ENCODE measurements at regions not wholly inside any gene's neighbourhood (a gene's known extent, or its start where the extent isn't known, plus 50 kb on each side); places are given as distances from the start of the nearest gene placed in this dataset.
"Not testable (repeated sequence)": the region's sequence is repeated elsewhere in the genome, so short reads cannot be mapped to it uniquely, and the experiment has no call there.

DNA sequence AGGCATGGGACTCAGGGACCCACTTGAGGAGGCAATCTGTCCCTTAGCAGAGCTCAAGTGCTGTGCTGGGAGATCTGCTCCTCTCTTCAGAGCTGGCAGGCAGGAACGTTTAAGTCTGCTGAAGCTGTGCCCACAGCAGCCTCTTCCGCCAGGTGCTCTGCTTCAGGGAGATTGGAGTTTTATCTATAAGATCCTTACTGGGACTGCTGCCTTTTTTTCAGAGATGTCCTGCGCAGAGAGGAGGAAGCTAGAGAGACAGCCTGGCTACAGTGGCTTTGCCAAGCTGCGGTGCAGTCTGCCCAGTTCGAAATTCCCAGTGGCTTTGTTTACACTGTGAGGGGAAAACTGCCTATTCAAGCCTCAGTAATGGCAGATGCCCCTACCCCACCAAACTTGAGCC is 329.8 kb downstream of the BMPER start:
- H3K4me3 ChIP-seq (ENCODE audit: low read length in 2 of 2); H3K9ac ChIP-seq (ENCODE audit: low read length in 2 of 2); H3K27ac ChIP-seq (ENCODE audit: low read length); H3K9me3 ChIP-seq (ENCODE audit: control insufficient read depth in 2 of 2, low read length in 2 of 2); H3K4me1 ChIP-seq (ENCODE audit: control insufficient read depth, insufficient read depth, low read length); H3K27me3 ChIP-seq (ENCODE audit: control insufficient read depth in 1 of 2, insufficient read depth in 2 of 2, low read length in 2 of 2); H3K36me3 ChIP-seq (ENCODE audit: control insufficient read depth in 2 of 2, insufficient read depth in 2 of 2, low read length in 2 of 2): not testable (repeated sequence)

GRCh38 chr7:34236057-34236456 is 330.7 kb downstream of the BMPER start:
- no peaks in the 10 kb centered on the region for H3K9me3 ChIP-seq (ENCODE audit: control insufficient read depth in 2 of 2, low read length in 2 of 2)
- no peak overlapping the region for H3K4me3 ChIP-seq (ENCODE audit: low read length in 2 of 2)
- no peaks in the 10 kb centered on the region for H3K36me3 ChIP-seq (ENCODE audit: control insufficient read depth in 2 of 2, insufficient read depth in 2 of 2, low read length in 2 of 2)
- H3K9ac ChIP-seq (ENCODE audit: low read length in 2 of 2): no peak overlapping the region
- no peak overlapping the region for H3K27ac ChIP-seq (ENCODE audit: low read length)
- no peaks in the 10 kb centered on the region for H3K27me3 ChIP-seq (ENCODE audit: control insufficient read depth in 1 of 2, insufficient read depth in 2 of 2, low read length in 2 of 2)
- no peaks in the 10 kb centered on the region for H3K4me1 ChIP-seq (ENCODE audit: control insufficient read depth, insufficient read depth, low read length)

DNA sequence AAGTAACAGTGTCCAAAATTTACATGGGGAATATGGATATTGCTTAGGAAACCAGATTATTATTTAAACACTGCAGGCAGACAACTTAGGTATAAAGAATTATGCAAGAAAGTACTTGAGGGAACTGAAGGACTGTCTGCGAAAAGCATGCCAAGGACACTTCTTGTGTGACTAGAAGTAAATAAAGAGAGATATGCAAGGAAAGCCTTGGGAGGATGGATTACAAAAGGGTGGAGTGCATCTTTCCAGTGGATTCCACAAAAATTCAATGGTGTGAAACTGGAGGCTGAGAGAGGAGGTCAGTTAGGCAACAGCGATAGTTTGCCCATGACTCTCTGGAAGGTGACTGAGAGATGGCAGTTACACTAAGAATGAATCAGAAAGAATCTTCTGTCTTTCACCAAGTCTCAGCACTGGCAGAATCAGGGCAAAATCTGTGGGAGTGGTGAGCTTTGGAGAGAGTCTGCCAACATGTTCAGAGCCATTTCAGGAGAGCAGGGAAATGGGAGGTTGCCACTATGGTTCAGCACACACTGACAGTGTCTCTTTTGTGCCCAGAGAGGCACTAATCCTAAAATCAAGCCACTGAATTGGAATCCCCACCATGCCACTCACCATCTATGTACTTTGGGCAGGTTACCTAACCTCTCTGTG is 331.6 kb downstream of the BMPER start:
- H3K27ac ChIP-seq (ENCODE audit: low read length): no peak overlapping the region
- H3K36me3 ChIP-seq (ENCODE audit: control insufficient read depth in 2 of 2, insufficient read depth in 2 of 2, low read length in 2 of 2): no peaks in the 10 kb centered on the region
- H3K4me1 ChIP-seq (ENCODE audit: control insufficient read depth, insufficient read depth, low read length): no peaks in the 10 kb centered on the region
- H3K9me3 ChIP-seq (ENCODE audit: control insufficient read depth in 2 of 2, low read length in 2 of 2): no peaks in the 10 kb centered on the region
- no peak overlapping the region for H3K9ac ChIP-seq (ENCODE audit: low read length in 2 of 2)
- H3K4me3 ChIP-seq (ENCODE audit: low read length in 2 of 2): no peak overlapping the region
- H3K27me3 ChIP-seq (ENCODE audit: control insufficient read depth in 1 of 2, insufficient read depth in 2 of 2, low read length in 2 of 2): no peaks in the 10 kb centered on the region

DNA sequence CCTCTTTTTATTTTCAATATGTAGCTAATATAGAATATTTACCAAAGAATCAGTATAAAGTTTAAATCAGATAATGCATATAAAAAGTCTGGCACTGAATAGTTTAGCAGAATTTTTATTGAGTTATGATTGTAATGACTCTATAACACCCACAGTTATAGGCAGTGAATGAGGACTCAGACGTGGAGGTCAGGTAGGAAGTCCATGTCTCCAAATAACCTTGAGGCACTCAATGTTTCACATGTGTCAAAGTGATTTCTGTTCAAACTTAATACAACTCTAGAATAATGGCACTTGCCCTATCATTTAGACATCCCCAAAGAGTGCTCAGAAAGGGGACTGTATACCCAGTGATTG is 332.1 kb downstream of the BMPER start:
- Histone ChIP-seq H3K9ac (ENCODE audit: low read length in 2 of 2) (no peak overlapping the region), H3K36me3 (ENCODE audit: control insufficient read depth in 2 of 2, insufficient read depth in 2 of 2, low read length in 2 of 2) (no peaks in the 10 kb centered on the region), H3K27ac (ENCODE audit: low read length) (no peak overlapping the region), H3K9me3 (ENCODE audit: control insufficient read depth in 2 of 2, low read length in 2 of 2) (no peaks in the 10 kb centered on the region), H3K4me1 (ENCODE audit: control insufficient read depth, insufficient read depth, low read length) (no peaks in the 10 kb centered on the region), H3K27me3 (ENCODE audit: control insufficient read depth in 1 of 2, insufficient read depth in 2 of 2, low read length in 2 of 2) (no peaks in the 10 kb centered on the region), H3K4me3 (ENCODE audit: low read length in 2 of 2) (no peak overlapping the region)

- H3K4me3 ChIP-seq (ENCODE audit: low read length in 2 of 2): no peak overlapping the region
- H3K9me3 ChIP-seq (ENCODE audit: control insufficient read depth in 2 of 2, low read length in 2 of 2): no peaks in the 10 kb centered on the region
- H3K9ac ChIP-seq (ENCODE audit: low read length in 2 of 2): no peak overlapping the region
- no peaks in the 10 kb centered on the region for H3K27me3 ChIP-seq (ENCODE audit: control insufficient read depth in 1 of 2, insufficient read depth in 2 of 2, low read length in 2 of 2)
- no peaks in the 10 kb centered on the region for H3K36me3 ChIP-seq (ENCODE audit: control insufficient read depth in 2 of 2, insufficient read depth in 2 of 2, low read length in 2 of 2)
- no peak overlapping the region for H3K27ac ChIP-seq (ENCODE audit: low read length)
- no peaks in the 10 kb centered on the region for H3K4me1 ChIP-seq (ENCODE audit: control insufficient read depth, insufficient read depth, low read length)
Observed at GRCh38 chr7:34240417-34240816, 335.1 kb downstream of the BMPER start.

DNA sequence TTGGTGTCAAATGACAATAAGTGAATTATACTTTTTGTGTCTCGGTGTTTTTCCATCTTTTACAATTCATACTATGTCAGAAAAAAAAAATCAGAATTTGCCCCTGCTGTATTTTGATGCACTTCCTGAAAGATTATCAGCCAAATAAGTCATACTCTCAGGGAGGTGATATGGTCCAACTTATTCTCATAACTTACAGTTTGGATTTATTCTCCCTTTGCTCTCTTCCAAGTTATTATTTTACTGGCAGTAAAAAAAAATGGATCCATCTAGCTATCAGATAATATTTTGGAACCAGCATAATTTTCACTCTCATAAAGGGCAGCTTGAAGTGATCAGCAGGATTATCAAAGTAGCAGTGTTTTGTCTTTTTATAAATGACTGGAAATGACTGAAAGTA is 337.1 kb downstream of the BMPER start:
- H3K36me3 ChIP-seq (ENCODE audit: control insufficient read depth in 2 of 2, insufficient read depth in 2 of 2, low read length in 2 of 2): no peaks in the 10 kb centered on the region
- no peaks in the 10 kb centered on the region for H3K9me3 ChIP-seq (ENCODE audit: control insufficient read depth in 2 of 2, low read length in 2 of 2)
- no peak overlapping the region for H3K9ac ChIP-seq (ENCODE audit: low read length in 2 of 2)
- no peak overlapping the region for H3K4me3 ChIP-seq (ENCODE audit: low read length in 2 of 2)
- H3K4me1 ChIP-seq (ENCODE audit: control insufficient read depth, insufficient read depth, low read length): no peaks in the 10 kb centered on the region
- H3K27ac ChIP-seq (ENCODE audit: low read length): no peak overlapping the region
- no peaks in the 10 kb centered on the region for H3K27me3 ChIP-seq (ENCODE audit: control insufficient read depth in 1 of 2, insufficient read depth in 2 of 2, low read length in 2 of 2)

DNA sequence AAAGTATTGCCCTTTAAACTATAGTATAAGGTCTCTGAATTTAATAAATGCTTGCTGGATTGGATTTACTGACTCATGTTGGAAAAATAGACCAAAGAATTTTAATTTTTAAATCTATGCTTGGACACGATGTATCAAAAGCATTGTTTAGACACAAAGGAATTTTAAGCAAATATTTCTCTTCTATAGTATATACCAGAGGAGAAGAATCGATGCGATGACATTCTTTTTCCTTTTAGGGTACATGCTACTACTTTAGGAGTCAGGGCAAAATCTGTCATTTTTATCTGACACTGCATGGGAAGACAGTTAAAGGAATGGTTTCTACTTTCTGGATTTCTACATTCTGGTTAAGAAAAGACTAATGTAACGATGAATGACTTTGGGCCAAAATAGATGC is 339.9 kb downstream of the BMPER start:
- no peaks in the 10 kb centered on the region for H3K27me3 ChIP-seq (ENCODE audit: control insufficient read depth in 1 of 2, insufficient read depth in 2 of 2, low read length in 2 of 2)
- no peaks in the 10 kb centered on the region for H3K36me3 ChIP-seq (ENCODE audit: control insufficient read depth in 2 of 2, insufficient read depth in 2 of 2, low read length in 2 of 2)
- no peaks in the 10 kb centered on the region for H3K9me3 ChIP-seq (ENCODE audit: control insufficient read depth in 2 of 2, low read length in 2 of 2)
- H3K9ac ChIP-seq (ENCODE audit: low read length in 2 of 2): no peak overlapping the region
- no peak overlapping the region for H3K4me3 ChIP-seq (ENCODE audit: low read length in 2 of 2)
- H3K4me1 ChIP-seq (ENCODE audit: control insufficient read depth, insufficient read depth, low read length): no peaks in the 10 kb centered on the region
- H3K27ac ChIP-seq (ENCODE audit: low read length): no peak overlapping the region

GRCh38 chr7:34247468-34247867 is 342.1 kb downstream of the BMPER start:
- no peak overlapping the region for H3K4me3 ChIP-seq (ENCODE audit: low read length in 2 of 2)
- no peak overlapping the region for H3K27ac ChIP-seq (ENCODE audit: low read length)
- H3K9ac ChIP-seq (ENCODE audit: low read length in 2 of 2): no peak overlapping the region

GRCh38 chr7:34249192-34249591 is 343.9 kb downstream of the BMPER start:
- H3K36me3 ChIP-seq (ENCODE audit: control insufficient read depth in 2 of 2, insufficient read depth in 2 of 2, low read length in 2 of 2): no peaks in the 10 kb centered on the region
- H3K9me3 ChIP-seq (ENCODE audit: control insufficient read depth in 2 of 2, low read length in 2 of 2): no peaks in the 10 kb centered on the region
- no peaks in the 10 kb centered on the region for H3K27me3 ChIP-seq (ENCODE audit: control insufficient read depth in 1 of 2, insufficient read depth in 2 of 2, low read length in 2 of 2)
- no peak overlapping the region for H3K9ac ChIP-seq (ENCODE audit: low read length in 2 of 2)
- H3K27ac ChIP-seq (ENCODE audit: low read length): no peak overlapping the region
- H3K4me1 ChIP-seq (ENCODE audit: control insufficient read depth, insufficient read depth, low read length): no peaks in the 10 kb centered on the region
- H3K4me3 ChIP-seq (ENCODE audit: low read length in 2 of 2): no peak overlapping the region

More at GRCh38 chr7:34247468-34247867, 342.1 kb downstream of the BMPER start:
- no peaks in the 10 kb centered on the region for H3K36me3 ChIP-seq (ENCODE audit: control insufficient read depth in 2 of 2, insufficient read depth in 2 of 2, low read length in 2 of 2)
- no peaks in the 10 kb centered on the region for H3K4me1 ChIP-seq (ENCODE audit: control insufficient read depth, insufficient read depth, low read length)
- no peaks in the 10 kb centered on the region for H3K9me3 ChIP-seq (ENCODE audit: control insufficient read depth in 2 of 2, low read length in 2 of 2)
- no peaks in the 10 kb centered on the region for H3K27me3 ChIP-seq (ENCODE audit: control insufficient read depth in 1 of 2, insufficient read depth in 2 of 2, low read length in 2 of 2)

- Histone ChIP-seq H3K27ac (ENCODE audit: low read length) (no peak overlapping the region), H3K27me3 (ENCODE audit: control insufficient read depth in 1 of 2, insufficient read depth in 2 of 2, low read length in 2 of 2) (no peaks in the 10 kb centered on the region), H3K9me3 (ENCODE audit: control insufficient read depth in 2 of 2, low read length in 2 of 2) (no peaks in the 10 kb centered on the region), H3K4me3 (ENCODE audit: low read length in 2 of 2) (no peak overlapping the region), H3K9ac (ENCODE audit: low read length in 2 of 2) (no peak overlapping the region), H3K36me3 (ENCODE audit: control insufficient read depth in 2 of 2, insufficient read depth in 2 of 2, low read length in 2 of 2) (no peaks in the 10 kb centered on the region), H3K4me1 (ENCODE audit: control insufficient read depth, insufficient read depth, low read length) (no peaks in the 10 kb centered on the region)
Observed at GRCh38 chr7:34260279-34260678, 354.9 kb downstream of the BMPER start.

DNA sequence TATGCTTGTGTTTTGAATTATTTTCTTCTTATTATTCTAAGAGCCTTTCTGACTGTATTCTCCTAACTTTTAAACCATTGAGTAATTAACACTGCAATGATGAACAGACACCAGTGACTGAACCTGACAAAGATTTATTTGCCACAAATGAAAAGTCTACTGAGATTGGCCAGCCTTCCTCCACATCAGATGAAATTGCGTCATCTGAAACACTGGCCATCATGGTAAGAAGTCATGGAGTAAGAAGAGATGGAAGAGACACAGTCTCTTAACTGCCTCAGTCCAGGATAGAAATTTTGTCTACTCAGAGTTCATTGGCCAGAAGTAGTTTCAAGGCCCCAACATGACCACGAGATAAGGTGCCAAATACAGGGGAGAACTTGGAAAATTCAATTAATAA is 357.8 kb downstream of the BMPER start:
- Histone ChIP-seq H3K27ac (ENCODE audit: low read length) (no peak overlapping the region), H3K9ac (ENCODE audit: low read length in 2 of 2) (no peak overlapping the region), H3K4me1 (ENCODE audit: control insufficient read depth, insufficient read depth, low read length) (no peaks in the 10 kb centered on the region), H3K27me3 (ENCODE audit: control insufficient read depth in 1 of 2, insufficient read depth in 2 of 2, low read length in 2 of 2) (no peaks in the 10 kb centered on the region), H3K4me3 (ENCODE audit: low read length in 2 of 2) (no peak overlapping the region), H3K9me3 (ENCODE audit: control insufficient read depth in 2 of 2, low read length in 2 of 2) (no peaks in the 10 kb centered on the region), H3K36me3 (ENCODE audit: control insufficient read depth in 2 of 2, insufficient read depth in 2 of 2, low read length in 2 of 2) (no peaks in the 10 kb centered on the region)
